ENCODE measurements at regions not wholly inside any gene's neighbourhood (a gene's known extent, or its start where the extent isn't known, plus 50 kb on each side); places are given as distances from the start of the nearest gene placed in this dataset.
"Not testable (repeated sequence)": the region's sequence is repeated elsewhere in the genome, so short reads cannot be mapped to it uniquely, and the experiment has no call there.

GRCh38 chr11:130539680-130540079 is 91.2 kb downstream of the ADAMTS15 start:
- not testable (repeated sequence) for TF ChIP-seq RAD21 (IDR thresholded peaks at IDR 0.05); JUND (IDR thresholded peaks at IDR 0.05); TAF1 (conservative IDR thresholded peaks at IDR 0.05); EGR1 (IDR thresholded peaks at IDR 0.05; ENCODE audit: low read depth in 2 of 2); REST (IDR thresholded peaks at IDR 0.05); RXRA (IDR thresholded peaks at IDR 0.05); FOXA2 (IDR thresholded peaks at IDR 0.05); HNF4G (IDR thresholded peaks at IDR 0.05); SP1 (IDR thresholded peaks at IDR 0.05); HNF4A (conservative IDR thresholded peaks at IDR 0.05)
- TF ChIP-seq, protein P1, sequence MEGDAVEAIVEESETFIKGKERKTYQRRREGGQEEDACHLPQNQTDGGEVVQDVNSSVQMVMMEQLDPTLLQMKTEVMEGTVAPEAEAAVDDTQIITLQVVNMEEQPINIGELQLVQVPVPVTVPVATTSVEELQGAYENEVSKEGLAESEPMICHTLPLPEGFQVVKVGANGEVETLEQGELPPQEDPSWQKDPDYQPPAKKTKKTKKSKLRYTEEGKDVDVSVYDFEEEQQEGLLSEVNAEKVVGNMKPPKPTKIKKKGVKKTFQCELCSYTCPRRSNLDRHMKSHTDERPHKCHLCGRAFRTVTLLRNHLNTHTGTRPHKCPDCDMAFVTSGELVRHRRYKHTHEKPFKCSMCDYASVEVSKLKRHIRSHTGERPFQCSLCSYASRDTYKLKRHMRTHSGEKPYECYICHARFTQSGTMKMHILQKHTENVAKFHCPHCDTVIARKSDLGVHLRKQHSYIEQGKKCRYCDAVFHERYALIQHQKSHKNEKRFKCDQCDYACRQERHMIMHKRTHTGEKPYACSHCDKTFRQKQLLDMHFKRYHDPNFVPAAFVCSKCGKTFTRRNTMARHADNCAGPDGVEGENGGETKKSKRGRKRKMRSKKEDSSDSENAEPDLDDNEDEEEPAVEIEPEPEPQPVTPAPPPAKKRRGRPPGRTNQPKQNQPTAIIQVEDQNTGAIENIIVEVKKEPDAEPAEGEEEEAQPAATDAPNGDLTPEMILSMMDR (IDR thresholded peaks at IDR 0.05; ENCODE audit: low read depth, low read length, missing input control) = not testable (repeated sequence)
- TF ChIP-seq, protein P2, sequence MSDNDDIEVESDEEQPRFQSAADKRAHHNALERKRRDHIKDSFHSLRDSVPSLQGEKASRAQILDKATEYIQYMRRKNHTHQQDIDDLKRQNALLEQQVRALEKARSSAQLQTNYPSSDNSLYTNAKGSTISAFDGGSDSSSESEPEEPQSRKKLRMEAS (IDR thresholded peaks at IDR 0.05) = not testable (repeated sequence)
